ENCODE measurements at regions not wholly inside any gene's neighbourhood (a gene's known extent, or its start where the extent isn't known, plus 50 kb on each side); places are given as distances from the start of the nearest gene placed in this dataset.

GRCh38 chr20:23289249-23289648, 61.3 kb upstream of the NXT1 start:
- TF ChIP-seq, protein P1, sequence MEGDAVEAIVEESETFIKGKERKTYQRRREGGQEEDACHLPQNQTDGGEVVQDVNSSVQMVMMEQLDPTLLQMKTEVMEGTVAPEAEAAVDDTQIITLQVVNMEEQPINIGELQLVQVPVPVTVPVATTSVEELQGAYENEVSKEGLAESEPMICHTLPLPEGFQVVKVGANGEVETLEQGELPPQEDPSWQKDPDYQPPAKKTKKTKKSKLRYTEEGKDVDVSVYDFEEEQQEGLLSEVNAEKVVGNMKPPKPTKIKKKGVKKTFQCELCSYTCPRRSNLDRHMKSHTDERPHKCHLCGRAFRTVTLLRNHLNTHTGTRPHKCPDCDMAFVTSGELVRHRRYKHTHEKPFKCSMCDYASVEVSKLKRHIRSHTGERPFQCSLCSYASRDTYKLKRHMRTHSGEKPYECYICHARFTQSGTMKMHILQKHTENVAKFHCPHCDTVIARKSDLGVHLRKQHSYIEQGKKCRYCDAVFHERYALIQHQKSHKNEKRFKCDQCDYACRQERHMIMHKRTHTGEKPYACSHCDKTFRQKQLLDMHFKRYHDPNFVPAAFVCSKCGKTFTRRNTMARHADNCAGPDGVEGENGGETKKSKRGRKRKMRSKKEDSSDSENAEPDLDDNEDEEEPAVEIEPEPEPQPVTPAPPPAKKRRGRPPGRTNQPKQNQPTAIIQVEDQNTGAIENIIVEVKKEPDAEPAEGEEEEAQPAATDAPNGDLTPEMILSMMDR (optimal IDR thresholded peaks at IDR 0.05 in 1 of 3, IDR thresholded peaks at IDR 0.05 in 1 of 3, conservative IDR thresholded peaks at IDR 0.05 in 1 of 3; ENCODE audit: extremely low read depth in 1 of 3, insufficient read depth in 2 of 3, low read length in 3 of 3) = no peak
- TF ChIP-seq EZH2 (IDR thresholded peaks at IDR 0.05; ENCODE audit: low read length) = no peak

Data from keratinocyte (primary cell).